ENCODE measurements at regions not wholly inside any gene's neighbourhood (a gene's known extent, or its start where the extent isn't known, plus 50 kb on each side); places are given as distances from the start of the nearest gene placed in this dataset.
"Not testable (repeated sequence)": the region's sequence is repeated elsewhere in the genome, so short reads cannot be mapped to it uniquely, and the experiment has no call there.

GRCh38 chr3:82521657-82522056, 760.2 kb upstream of the GBE1 start:
- DNase-seq (ENCODE audit: low read depth in 2 of 3, low spot score in 2 of 3), result no peak

DNA sequence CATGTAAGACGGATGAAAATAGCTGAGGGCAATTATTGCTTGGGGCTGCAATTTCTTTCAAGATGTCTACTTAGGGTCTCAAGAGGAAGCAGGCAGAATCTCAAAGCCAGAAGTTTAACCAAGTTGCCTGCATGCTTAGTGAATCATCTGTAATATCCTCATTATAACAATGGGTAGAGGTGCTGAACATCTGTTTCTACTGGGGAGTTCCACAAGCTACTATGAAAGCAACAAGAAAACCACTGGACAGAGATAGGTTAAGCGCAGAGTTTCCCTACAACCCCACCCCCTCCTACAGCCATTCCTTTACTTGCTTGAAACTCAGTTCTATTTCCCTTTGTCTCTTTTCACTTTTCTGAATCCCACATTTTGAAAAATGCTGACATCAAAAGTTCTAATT, 759.4 kb upstream of the GBE1 start:
- no peak for DNase-seq (ENCODE audit: low read depth in 2 of 3, low spot score in 2 of 3)

- DNase-seq (ENCODE audit: low read depth in 2 of 3, low spot score in 2 of 3), result no peak
These were observed 748.6 kb upstream of the GBE1 start for GRCh38 chr3:82509951-82510603.

DNA sequence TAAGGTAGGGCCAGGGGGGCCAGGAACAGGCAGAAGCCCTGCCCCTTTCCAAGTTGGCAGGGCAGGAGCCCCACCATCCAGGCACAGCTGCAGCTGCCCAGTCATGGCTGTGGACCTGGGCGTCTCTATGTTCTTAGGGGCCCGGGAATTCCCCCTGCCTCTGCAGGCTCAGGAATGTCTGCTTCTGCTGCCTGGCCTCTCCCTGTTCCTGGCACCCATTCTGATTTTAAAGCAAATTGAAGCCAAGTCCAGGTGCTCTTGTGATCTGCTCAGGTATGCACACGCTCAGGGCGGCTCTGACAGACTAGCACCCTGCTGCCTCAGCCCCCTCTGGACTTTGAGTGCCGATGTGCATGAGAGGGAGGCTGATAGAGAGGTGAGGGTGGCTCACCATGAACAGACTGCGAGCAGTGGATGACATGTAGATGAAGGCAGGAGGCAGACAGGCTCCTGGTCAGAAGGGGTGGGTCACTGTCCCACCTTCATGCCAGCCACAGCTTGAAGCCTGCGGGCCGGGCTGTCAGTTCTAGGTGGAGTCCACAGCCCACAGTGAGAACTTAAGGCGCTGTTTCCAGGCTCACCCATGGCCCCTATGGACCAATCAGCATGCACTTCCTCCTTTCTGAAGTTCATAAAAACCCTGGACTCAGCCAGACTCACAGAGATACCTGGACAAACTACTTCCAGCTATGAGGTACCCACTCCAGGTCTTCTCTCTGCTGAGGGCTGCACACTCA, 747.8 kb upstream of the GBE1 start:
- no peak for DNase-seq (ENCODE audit: low read depth in 2 of 3, low spot score in 2 of 3)

DNA sequence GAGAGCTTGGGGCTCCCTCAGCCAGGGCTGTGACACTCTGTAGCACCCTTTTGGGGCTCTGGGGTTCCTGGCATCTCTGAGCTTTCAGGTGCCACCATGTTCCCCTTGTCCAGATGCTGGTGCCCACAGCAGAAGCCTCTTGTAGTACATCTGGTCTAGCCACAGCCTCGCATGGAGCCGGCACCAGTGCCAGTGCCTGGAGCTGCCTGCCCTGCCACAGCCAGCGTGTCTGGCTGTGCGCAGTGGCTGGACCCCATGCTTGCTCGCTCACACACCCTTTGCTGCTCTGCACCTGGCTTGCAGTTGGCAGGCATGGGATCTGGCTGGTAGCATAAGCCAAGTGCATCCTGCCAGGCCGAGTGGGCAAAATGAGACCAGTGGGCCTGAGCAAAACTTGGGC, 744.8 kb upstream of the GBE1 start:
- no peak for DNase-seq (ENCODE audit: low read depth in 2 of 3, low spot score in 2 of 3)

GRCh38 chr3:82505079-82505756, 743.8 kb upstream of the GBE1 start:
- DNase-seq (ENCODE audit: low read depth in 2 of 3, low spot score in 2 of 3), result no peak

- DNase-seq (ENCODE audit: low read depth in 2 of 3, low spot score in 2 of 3), result no peak
These were observed 736.7 kb upstream of the GBE1 start for GRCh38 chr3:82498186-82498585.

DNA sequence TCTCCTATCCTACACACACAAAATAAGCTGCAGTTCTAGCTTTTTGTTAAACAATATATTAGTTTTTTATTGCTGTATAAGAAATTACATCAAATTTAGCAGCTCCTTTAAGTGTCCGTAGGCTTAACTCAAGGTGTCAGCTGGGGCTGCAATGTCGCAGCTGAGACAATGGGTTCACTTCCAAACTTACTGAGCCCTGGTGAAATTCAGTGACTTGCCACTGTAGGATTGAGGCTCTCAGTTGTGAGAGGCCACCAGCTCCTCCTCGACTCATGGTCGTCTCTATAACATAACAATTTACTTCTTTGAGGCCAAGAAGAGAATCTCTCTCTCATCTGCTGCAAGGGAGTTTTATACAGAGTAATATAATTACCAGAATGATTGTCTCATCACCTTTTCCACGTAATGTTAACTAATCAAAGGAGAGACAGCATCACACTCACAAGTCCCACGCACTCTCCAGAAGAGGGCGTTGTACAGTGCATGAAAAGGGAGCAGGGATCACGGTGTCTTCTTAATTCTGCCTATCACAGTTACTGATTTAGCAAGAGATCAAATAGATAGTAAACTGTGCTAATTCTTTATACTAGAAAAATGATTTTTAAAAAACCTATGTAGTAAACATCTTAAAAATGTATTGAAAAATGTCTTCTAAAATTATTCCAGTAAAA, 735.6 kb upstream of the GBE1 start:
- no peak for DNase-seq (ENCODE audit: low read depth in 2 of 3, low spot score in 2 of 3)

GRCh38 chr3:82495655-82496054, 734.2 kb upstream of the GBE1 start:
- no peak for DNase-seq (ENCODE audit: low read depth in 2 of 3, low spot score in 2 of 3)

DNA sequence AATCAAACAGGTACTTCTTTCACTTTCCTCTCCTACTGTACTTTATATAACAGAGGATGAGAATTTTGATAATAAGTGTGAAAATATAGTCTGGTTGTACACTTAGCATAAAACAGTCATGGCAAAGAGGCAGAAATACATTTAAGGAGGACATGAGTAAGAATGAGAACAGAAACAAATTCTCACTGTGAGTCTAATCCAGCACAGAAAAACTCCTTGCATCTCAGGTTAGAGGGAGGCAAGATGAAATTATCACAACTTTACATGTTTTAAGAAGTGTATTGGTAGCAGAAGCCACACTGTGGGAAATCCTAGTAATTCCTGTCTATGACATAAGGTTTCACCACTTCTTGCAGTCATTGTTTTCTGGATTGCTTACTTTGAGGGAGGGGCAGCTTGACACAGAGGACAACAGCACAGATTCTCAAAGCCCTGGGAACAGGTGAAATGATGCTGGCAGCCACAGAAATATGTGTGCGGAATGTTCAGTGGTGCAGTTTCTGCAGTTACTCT, 733.6 kb upstream of the GBE1 start:
- DNase-seq (ENCODE audit: low read depth in 2 of 3, low spot score in 2 of 3), result no peak

GRCh38 chr3:82493858-82494257, 732.4 kb upstream of the GBE1 start:
- DNase-seq (ENCODE audit: low read depth in 2 of 3, low spot score in 2 of 3), result no peak

GRCh38 chr3:82475306-82475705, 713.9 kb upstream of the GBE1 start:
- no peak for DNase-seq (ENCODE audit: low read depth in 2 of 3, low spot score in 2 of 3)

DNA sequence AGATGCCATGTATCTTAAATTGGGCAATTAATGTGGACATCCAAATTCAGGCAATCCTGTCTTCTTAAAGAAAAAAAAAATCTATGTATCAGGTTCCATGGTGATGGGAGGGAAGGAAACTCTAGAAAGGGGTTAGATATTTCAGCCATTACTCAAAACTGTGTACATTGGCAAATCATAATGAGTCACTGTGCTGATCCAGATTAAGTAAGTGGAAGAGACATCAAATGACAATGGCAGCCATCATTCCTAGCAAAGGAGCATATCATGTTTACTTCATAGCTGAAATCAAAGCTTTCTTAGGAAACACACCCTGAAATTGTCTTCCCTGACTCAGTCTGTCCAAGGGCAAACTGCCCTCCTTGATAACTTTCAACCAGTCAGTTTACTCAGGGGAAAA, 713.3 kb upstream of the GBE1 start:
- no peak for DNase-seq (ENCODE audit: low read depth in 2 of 3, low spot score in 2 of 3)

DNA sequence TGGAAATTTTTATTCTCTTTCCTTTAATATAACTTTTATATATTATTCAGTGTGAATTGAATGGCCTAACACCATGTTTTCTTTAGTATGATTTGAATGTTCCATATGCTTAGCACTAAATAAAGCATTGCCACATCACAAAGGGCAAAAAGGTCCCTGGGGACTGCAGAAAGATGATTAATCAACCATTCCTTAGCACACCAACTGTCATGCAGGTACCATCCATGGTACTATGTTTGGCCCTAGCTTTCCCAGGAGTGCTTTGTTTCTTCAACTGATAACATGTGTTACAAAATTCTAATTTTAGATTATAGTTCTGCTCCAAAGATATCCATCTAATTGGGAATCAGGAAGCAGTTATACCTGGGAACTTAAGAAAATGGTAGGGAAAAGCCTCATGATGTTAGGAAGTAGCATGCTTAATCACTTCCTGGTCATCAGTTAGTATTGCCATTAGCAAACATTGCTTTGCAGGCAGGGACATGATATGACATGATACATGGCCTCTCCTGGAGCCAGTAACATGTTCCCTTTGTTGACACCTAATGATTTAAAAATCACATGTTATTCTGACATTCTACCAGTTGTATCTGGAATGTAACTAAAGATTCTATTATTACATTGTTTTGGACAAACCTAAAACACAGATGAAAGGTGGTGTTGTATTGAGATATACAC, 712.6 kb upstream of the GBE1 start:
- no peak for DNase-seq (ENCODE audit: low read depth in 2 of 3, low spot score in 2 of 3)

DNA sequence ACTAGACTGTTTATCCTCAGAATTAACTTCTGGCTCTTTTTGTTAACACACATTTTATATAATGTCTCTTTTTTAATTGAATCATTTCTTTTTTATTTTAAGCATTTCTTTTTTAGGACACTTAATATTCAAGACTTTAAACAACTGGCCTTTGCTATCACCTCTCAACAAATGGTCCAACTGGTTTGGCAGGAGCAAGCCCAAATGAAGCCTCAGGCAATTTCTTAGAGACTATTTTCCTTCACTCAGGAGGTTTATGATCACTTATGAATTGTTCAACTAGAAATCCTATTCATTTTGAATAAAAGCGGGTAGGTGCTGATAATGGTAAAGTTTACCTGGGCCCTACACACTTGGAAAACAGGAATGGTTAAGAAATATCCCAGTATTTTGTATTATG, 705.6 kb upstream of the GBE1 start:
- no peak for DNase-seq (ENCODE audit: low read depth in 2 of 3, low spot score in 2 of 3)

DNA sequence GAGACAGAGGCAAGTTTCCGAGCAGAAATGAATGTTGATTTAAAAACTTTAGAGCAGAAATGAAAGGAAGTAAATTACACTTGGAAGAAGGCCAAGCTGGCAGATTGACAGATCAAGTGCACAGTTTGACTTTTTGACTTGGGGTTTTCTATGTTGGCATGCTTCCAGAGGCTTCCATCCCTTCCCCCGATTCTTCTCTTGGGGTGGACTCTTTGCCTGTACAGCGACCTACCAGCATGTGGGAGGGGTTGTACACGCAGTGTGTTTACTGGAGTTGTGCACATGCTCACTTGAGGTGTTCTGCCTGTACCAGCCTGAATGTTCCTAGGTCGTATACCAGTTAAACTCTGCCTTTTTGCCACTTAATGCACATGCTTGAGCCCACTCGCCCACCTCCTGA, 701.5 kb upstream of the GBE1 start:
- DNase-seq (ENCODE audit: low read depth in 2 of 3, low spot score in 2 of 3), result no peak

DNA sequence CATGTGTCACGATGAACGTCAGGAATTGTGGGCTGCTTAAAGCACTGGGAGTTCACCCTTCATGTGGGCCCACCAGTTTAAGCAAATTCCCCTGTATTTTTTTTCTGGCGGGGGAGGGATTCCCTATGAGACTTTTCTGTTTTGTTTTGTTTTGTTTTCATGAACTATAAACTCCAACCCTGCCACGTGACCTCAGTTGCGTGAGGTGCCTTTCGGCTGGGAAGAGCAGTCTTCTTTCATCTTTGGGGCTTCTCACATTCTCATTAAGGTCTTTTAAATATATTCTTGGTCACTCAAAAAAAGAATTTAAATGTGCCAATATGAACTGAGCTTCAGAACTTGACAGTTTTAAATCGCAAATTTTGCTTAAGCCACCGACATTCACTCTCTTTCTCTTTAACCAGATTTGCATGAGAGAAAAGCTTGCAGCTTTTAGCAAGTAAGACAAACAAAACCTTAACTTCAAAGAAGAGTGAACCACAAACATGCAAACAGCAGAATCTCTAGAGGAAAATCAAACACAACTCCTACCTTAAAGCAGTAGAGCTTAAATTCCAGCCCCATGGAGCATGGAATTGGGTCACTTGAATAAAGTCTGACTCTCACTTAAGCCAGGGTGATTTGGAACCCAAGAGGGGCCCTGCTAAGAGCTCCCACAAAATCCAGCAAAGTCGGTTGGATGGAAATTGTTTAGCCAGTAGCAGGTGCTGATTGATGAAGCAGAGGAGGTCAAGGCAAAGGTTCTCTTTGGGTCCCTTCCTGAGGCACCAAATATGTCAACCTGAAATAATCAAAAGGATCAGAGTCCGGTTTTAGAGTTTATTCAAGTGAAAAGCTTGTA, 699.8 kb upstream of the GBE1 start:
- no peak for DNase-seq (ENCODE audit: low read depth in 2 of 3, low spot score in 2 of 3)

GRCh38 chr3:82448320-82448719, 686.9 kb upstream of the GBE1 start:
- no peak for DNase-seq (ENCODE audit: low read depth in 2 of 3, low spot score in 2 of 3)

DNA sequence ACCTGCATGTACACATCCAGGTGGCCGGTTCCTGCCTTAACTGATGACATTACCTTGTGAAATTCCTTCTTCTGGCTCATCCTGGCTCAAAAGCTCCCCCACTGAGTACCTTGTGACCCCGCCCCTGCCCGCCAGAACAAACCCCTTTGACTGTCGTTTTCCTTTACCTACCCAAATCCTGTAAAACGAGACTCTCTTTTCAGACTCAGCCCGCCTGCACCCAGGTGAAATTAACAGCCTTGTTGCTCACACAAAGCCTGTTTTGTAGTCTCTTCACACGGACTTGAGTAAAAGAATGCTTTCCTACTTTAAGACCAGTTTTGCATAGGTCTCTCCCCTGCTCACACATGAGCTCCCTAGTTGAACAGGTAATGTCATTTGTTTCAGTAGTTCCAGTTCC, 667.4 kb upstream of the GBE1 start:
- not testable (repeated sequence) for DNase-seq (ENCODE audit: low read depth in 2 of 3, low spot score in 2 of 3)

DNA sequence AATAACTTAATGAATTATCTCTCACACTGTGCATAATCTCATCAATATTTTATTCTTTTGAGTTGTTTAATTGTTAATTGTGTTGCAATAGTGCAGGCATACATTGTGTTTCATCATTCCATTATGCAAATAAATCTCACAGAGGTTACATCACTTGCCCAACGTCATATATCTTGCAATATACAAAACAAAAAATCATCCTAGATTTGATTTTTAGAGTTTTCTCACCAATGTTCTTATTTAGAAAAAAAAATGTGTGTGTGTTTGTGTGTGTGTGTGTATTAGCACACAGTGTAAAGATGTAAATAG, 662.5 kb upstream of the GBE1 start:
- no peak for DNase-seq (ENCODE audit: low read depth in 2 of 3, low spot score in 2 of 3)
